Breast epithelium (tissue), 4 donors: ENCODE measurements at regions not wholly inside any gene's neighbourhood (a gene's known extent, or its start where the extent isn't known, plus 50 kb on each side); places are given as distances from the start of the nearest gene placed in this dataset.
A peak's percentile ranks its signal among the peaks of the same experiment; 100 is the strongest.
"Not testable (repeated sequence)": the region's sequence is repeated elsewhere in the genome, so short reads cannot be mapped to it uniquely, and the experiment has no call there.

ENCODE experiments used
- DNase-seq, 2 donors: peaks; one replicate each; pipeline ENCODE4 v3.0.0-alpha.2; 2019; ENCODE audit warnings: low spot score in 2 of 2
- H3K27ac ChIP-seq, 2 donors: fragments of 200-600 bp; sonication (generic) in 1 of 2; one replicate each; pipeline ENCODE4 v1.5.1; 2016 to 2019; ENCODE audit warnings: mild to moderate bottlenecking in 1 of 2
- H3K27me3 ChIP-seq, 2 donors: fragments of 200-600 bp; sonication (generic) in 1 of 2; one replicate each; pipeline versions ENCODE4 v1.5.1 to v1.6.0; 2017 to 2019; ENCODE audit warnings: control low read depth in 1 of 2, mild to moderate bottlenecking in 1 of 2
- H3K36me3 ChIP-seq: fragments of 200-600 bp; one replicate; pipeline ENCODE4 v1.5.1; 2019
- H3K4me1 ChIP-seq, 2 donors: fragments of 200-600 bp; sonication (generic); one replicate each; pipeline ENCODE4 v1.5.1; 2016 to 2019; ENCODE audit warnings: control low read depth in 1 of 2
- H3K4me3 ChIP-seq, 3 donors: fragments of 200-600 bp; sonication (generic); 1 replicate in 2 of 3; 2 replicates in 1 of 3; pipeline ENCODE4 v1.5.1; 2016 to 2019; ENCODE audit warnings: mild to moderate bottlenecking in 3 of 3, moderate library complexity in 2 of 3
- H3K9me3 ChIP-seq, 2 donors: fragments of 200-600 bp; sonication (generic) in 1 of 2; one replicate each; pipeline ENCODE4 v1.5.1; 2016 to 2019; ENCODE audit warnings: control low read depth in 1 of 2
- CTCF ChIP-seq, 3 donors: fragments of 450-650 bp; IDR thresholded peaks; one replicate each; pipeline ENCODE4 v1.5.1; 2016 to 2017; ENCODE audit warnings: antibody characterized with exemption in 3 of 3, mild to moderate bottlenecking in 3 of 3, moderate library complexity in 3 of 3
- POLR2A ChIP-seq: fragments of 450-650 bp; IDR thresholded peaks from one replicate; pipeline ENCODE4 v1.6.1; 2016; ENCODE audit warnings: antibody characterized with exemption, mild to moderate bottlenecking, moderate library complexity
- POLR2AphosphoS5 ChIP-seq, 3 donors: sonication (generic); formaldehyde crosslinking; IDR thresholded peaks; one replicate each; pipeline ENCODE4 v1.6.1; 2017; ENCODE audit warnings: antibody characterized with exemption in 3 of 3
- intact Hi-C: fragments of 100-400 bp; cut with DNase I; formaldehyde crosslinking; loops from one replicate; pipeline ENCODE4 v1.15.1; 2023; ENCODE audit warnings: low total_unique reads

DNA sequence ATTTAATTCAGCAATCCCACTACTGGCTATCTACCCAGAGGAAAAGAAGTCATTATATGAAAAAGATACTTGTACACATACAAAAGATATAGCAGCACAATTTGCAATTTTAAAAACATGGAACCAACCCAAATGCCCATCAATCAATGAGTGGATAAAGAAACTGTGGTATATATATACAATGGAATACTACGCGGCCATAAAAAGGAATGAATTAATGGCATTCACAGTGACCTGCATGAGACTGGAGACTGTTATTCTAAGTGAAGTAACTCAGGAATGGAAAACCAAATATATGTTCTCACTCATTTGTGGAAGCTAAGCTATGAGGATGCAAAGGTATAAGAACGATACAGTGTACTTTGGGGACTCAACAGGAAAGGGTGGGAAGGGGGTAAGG is 102.8 kb upstream of the KCNMA1 start:
- DNase-seq, result not testable (repeated sequence)

DNA sequence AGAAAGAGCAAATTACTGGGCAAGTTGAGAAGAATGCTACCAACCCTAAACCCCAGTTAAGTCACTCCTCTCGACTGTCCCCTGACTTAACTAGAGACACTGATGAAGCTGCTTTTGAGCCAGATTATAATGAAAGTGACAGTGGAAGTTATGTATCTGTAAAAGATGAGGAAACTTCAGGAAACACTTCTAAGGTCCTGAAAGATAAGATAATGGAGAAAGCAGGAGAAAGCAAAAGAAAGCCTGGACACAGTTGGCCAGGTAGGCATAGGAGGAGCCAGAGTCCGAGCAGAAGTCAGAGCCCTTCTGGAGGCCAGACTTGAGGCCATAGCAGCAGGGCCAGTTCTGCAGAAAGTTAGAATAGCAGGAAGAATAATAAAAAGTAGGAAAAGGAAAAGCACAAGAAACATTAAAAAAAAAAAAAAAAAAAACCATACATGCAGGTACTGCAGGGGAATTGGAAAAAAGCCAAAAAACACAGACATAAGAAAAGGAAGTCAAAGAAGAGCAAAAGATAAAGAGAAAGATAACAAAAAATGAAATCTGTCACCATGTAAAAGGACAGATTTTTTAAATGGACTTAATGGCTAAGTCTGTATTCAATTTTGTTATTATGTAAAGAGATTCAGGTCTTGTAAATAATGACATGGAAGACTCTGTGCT is 101.0 kb upstream of the KCNMA1 start:
- Histone ChIP-seq H3K27ac (no peak overlapping the region), H3K4me1 (no peaks in the 10 kb centered on the region), H3K9me3 (peaks cover 3 to 6% of the 10 kb centered on the region in 2 donors), H3K4me3 (no peak overlapping the region), H3K27me3 (no peaks in the 10 kb centered on the region), H3K36me3 (no peaks in the 10 kb centered on the region)
- intact Hi-C loops, result no loop called here
- TF ChIP-seq CTCF (IDR thresholded peaks at IDR 0.05) (no peak), POLR2AphosphoS5 (IDR thresholded peaks at IDR 0.05) (no peak), POLR2A (no peak)
- DNase-seq, result no peak

More for the DNA sequence above, 102.8 kb upstream of the KCNMA1 start:
- H3K27me3 ChIP-seq, H3K9me3 ChIP-seq, H3K36me3 ChIP-seq, H3K4me1 ChIP-seq, H3K4me3 ChIP-seq, H3K27ac ChIP-seq, intact Hi-C loops: not testable (repeated sequence)

DNA sequence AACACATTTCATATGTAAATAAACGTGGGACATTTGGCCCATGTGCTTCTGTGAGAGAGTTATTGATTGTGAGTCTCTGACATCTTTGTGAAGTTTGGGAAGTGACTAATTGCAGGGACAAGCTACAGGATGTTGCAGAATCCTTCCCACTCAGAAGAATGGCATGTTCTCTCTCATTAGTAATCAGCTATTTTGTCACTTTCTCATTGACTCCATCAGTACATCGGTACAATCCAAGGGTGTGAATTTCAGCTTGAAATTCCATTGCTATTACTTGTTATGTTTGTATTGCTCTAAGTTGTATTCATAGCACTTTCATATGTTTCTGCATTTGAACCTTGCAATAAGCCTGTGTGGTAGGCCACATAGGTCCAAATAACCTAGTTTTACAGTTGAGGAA is 100.0 kb upstream of the KCNMA1 start:
- H3K9me3 ChIP-seq, result peaks cover 3 to 6% of the 10 kb centered on the region in 2 donors
- no peak for DNase-seq
- H3K4me3 ChIP-seq, result no peak overlapping the region
- TF ChIP-seq POLR2AphosphoS5 (IDR thresholded peaks at IDR 0.05) (no peak), CTCF (IDR thresholded peaks at IDR 0.05) (no peak), POLR2A (no peak)
- no peaks in the 10 kb centered on the region for H3K36me3 ChIP-seq
- no peaks in the 10 kb centered on the region for H3K27me3 ChIP-seq
- no peak overlapping the region for H3K27ac ChIP-seq
- no peaks in the 10 kb centered on the region for H3K4me1 ChIP-seq
- intact Hi-C loops, result no loop called here

GRCh38 chr10:77735136-77735535 is 97.5 kb upstream of the KCNMA1 start:
- peak in 1 of 2 donors; percentile 30 for DNase-seq
- H3K4me3 ChIP-seq, intact Hi-C loops, H3K27ac ChIP-seq, H3K9me3 ChIP-seq, H3K27me3 ChIP-seq, H3K36me3 ChIP-seq, H3K4me1 ChIP-seq: not testable (repeated sequence)

GRCh38 chr10:77732213-77733003 is 94.8 kb upstream of the KCNMA1 start:
- H3K4me3 ChIP-seq, result no peak overlapping the region
- no peak overlapping the region for H3K27ac ChIP-seq
- intact Hi-C loops, result no loop called here
- TF ChIP-seq POLR2AphosphoS5 (IDR thresholded peaks at IDR 0.05) (no peak), POLR2A (no peak), CTCF (IDR thresholded peaks at IDR 0.05) (no peak)
- no peak for DNase-seq
- H3K4me1 ChIP-seq, result no peaks in the 10 kb centered on the region
- no peaks in the 10 kb centered on the region for H3K36me3 ChIP-seq
- H3K9me3 ChIP-seq, result no peaks in the 10 kb centered on the region
- no peaks in the 10 kb centered on the region for H3K27me3 ChIP-seq

DNA sequence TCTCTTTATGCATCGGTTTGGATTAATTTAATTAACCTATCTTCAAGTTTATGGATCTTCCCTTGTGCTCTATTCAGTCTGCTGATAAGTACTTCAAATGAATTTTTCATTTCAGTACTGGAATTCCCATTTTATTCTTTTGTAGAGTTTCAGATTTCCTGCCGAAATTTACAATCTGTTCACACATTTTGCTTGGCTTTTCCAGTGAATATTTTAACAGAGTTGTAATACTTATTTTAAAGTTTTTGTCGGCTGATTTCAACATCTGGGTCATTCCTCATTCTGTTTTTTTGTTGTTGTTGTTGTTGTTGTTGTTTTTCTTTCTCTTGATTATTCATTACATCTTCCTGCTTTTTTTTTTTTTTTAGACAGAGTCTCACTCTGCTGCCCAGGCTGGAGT is 89.9 kb upstream of the KCNMA1 start:
- H3K9me3 ChIP-seq, result peaks cover 0 to 8% of the 10 kb centered on the region in 2 donors

More for the DNA sequence above, 89.9 kb upstream of the KCNMA1 start:
- DNase-seq, result no peak
- Histone ChIP-seq H3K4me1 (no peaks in the 10 kb centered on the region), H3K27me3 (no peaks in the 10 kb centered on the region), H3K36me3 (no peaks in the 10 kb centered on the region), H3K27ac (no peak overlapping the region), H3K4me3 (no peak overlapping the region)
- TF ChIP-seq POLR2AphosphoS5 (IDR thresholded peaks at IDR 0.05) (no peak), CTCF (IDR thresholded peaks at IDR 0.05) (no peak), POLR2A (no peak)
- intact Hi-C loops, result no loop called here
